ENCODE measurements at regions not wholly inside any gene's neighbourhood (a gene's known extent, or its start where the extent isn't known, plus 50 kb on each side); places are given as distances from the start of the nearest gene placed in this dataset.

DNA sequence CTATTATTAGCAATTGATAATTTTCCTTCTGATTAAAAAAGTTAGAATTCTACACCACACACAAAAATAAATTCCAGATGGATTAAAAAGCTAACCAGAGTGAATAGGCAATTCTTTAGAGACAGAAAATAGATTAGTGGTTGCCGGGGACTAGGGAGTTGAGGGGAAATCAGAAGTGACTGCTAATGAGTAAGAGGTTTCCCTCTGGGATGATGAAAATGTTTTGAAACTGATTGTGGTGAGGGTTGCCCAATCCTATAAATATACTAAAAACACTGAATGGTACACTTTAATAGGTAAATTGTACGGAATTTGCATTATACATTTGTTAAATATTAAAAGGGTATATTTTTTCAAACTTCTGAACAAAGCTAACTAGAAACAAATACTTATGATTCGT lies 214.9 kb downstream of the GPAM start:
- Histone ChIP-seq H3K27ac (ENCODE audit: insufficient read depth, low read length) (no peak overlapping the region), H4K20me1 (ENCODE audit: insufficient read depth, low read length) (no peaks in the 10 kb centered on the region), H3K4me2 (ENCODE audit: low read depth, low read length) (no peak overlapping the region), H3K23ac (ENCODE audit: low read depth, low read length) (no peak overlapping the region), H4K8ac (ENCODE audit: low read depth in 2 of 2, low read length in 2 of 2) (no peak overlapping the region), H2BK5ac (ENCODE audit: low read depth, low read length, poor library complexity, severe bottlenecking) (no peak overlapping the region), H3K4me3 (ENCODE audit: insufficient read depth, low read depth, low read length) (no peak overlapping the region), H3K4ac (ENCODE audit: low read depth, low read length) (no peak overlapping the region), H3K27me3 (ENCODE audit: control insufficient read depth, insufficient read depth, low read length) (no peaks in the 10 kb centered on the region), H2AK9ac (replicated peaks; ENCODE audit: low read depth, low read length, poor library complexity) (no peak overlapping the region), H3K9me1 (ENCODE audit: insufficient read depth, low read length) (no peaks in the 10 kb centered on the region), H4K5ac (ENCODE audit: low read depth, low read length) (no peak overlapping the region), H3K18ac (ENCODE audit: low read depth, low read length) (no peak overlapping the region), H2AK5ac (ENCODE audit: low read depth, low read length) (no peak overlapping the region), H4K91ac (ENCODE audit: insufficient read depth, low read depth, low read length) (no peak overlapping the region), H3K14ac (replicated peaks; ENCODE audit: low read depth, low read length) (no peak overlapping the region), H3K9ac (ENCODE audit: low read depth, low read length) (no peak overlapping the region), H3K4me1 (ENCODE audit: control insufficient read depth, insufficient read depth, low read length) (no peaks in the 10 kb centered on the region), H2AFZ (replicated peaks; ENCODE audit: low read length, poor library complexity) (no peak overlapping the region), H2BK20ac (ENCODE audit: low read depth, low read length) (no peak overlapping the region), H3K56ac (ENCODE audit: extremely low read depth, insufficient read depth, low read length) (no peak overlapping the region), H3K9me3 (ENCODE audit: control insufficient read depth, insufficient read depth, low read length) (peaks cover 13% of the 10 kb centered on the region), H3K36me3 (ENCODE audit: control insufficient read depth, insufficient read depth, low read length) (no peaks in the 10 kb centered on the region), H2BK15ac (ENCODE audit: low read depth, low read length) (no peak overlapping the region), H2BK120ac (ENCODE audit: low read depth, low read length) (no peak overlapping the region), H3K79me1 (ENCODE audit: low read depth in 1 of 2, low read length in 2 of 2) (no peaks in the 10 kb centered on the region)
- dilution Hi-C loops (cut with HindIII; ENCODE audit: low sequenced_read_pairs, unreplicated experiment) (no loop called here), in situ Hi-C loops (cut with MboI; ENCODE audit: low sequenced_read_pairs) (no loop called here), intact Hi-C loops (cut with micrococcal nuclease) (no loop called here)
- no peak for ATAC-seq (ENCODE audit: low read depth)
- TF ChIP-seq CEBPB (IDR thresholded peaks at IDR 0.05; ENCODE audit: low read depth, low read length) = no peak
- TF ChIP-seq, protein P1, sequence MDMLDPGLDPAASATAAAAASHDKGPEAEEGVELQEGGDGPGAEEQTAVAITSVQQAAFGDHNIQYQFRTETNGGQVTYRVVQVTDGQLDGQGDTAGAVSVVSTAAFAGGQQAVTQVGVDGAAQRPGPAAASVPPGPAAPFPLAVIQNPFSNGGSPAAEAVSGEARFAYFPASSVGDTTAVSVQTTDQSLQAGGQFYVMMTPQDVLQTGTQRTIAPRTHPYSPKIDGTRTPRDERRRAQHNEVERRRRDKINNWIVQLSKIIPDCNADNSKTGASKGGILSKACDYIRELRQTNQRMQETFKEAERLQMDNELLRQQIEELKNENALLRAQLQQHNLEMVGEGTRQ (IDR thresholded peaks at IDR 0.05; ENCODE audit: low read depth, low read length) = no peak
- TF ChIP-seq POLR2A (IDR thresholded peaks at IDR 0.05; ENCODE audit: low read depth, low read length) = no peak
- TF ChIP-seq BHLHE40 (IDR thresholded peaks at IDR 0.05; ENCODE audit: low read depth, low read length) = no peak
- no peak for TF ChIP-seq RFX5 (IDR thresholded peaks at IDR 0.05; ENCODE audit: low read depth, low read length)
- TF ChIP-seq MXI1 (IDR thresholded peaks at IDR 0.05; ENCODE audit: borderline replicate concordance, low read depth, low read length) = no peak
- TF ChIP-seq, protein P2, sequence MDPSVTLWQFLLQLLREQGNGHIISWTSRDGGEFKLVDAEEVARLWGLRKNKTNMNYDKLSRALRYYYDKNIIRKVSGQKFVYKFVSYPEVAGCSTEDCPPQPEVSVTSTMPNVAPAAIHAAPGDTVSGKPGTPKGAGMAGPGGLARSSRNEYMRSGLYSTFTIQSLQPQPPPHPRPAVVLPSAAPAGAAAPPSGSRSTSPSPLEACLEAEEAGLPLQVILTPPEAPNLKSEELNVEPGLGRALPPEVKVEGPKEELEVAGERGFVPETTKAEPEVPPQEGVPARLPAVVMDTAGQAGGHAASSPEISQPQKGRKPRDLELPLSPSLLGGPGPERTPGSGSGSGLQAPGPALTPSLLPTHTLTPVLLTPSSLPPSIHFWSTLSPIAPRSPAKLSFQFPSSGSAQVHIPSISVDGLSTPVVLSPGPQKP (IDR thresholded peaks at IDR 0.05; ENCODE audit: borderline replicate concordance, low read depth, low read length) = no peak
- no peak for TF ChIP-seq RAD21 (IDR thresholded peaks at IDR 0.05; ENCODE audit: low read length)
- TF ChIP-seq MAFK (IDR thresholded peaks at IDR 0.05; ENCODE audit: low read depth, low read length) = no peak
- TF ChIP-seq NFE2L2 (IDR thresholded peaks at IDR 0.05; ENCODE audit: low read depth, low read length) = no peak
- no peak for TF ChIP-seq FOS (IDR thresholded peaks at IDR 0.05; ENCODE audit: low read depth, low read length)
- TF ChIP-seq, protein P3, sequence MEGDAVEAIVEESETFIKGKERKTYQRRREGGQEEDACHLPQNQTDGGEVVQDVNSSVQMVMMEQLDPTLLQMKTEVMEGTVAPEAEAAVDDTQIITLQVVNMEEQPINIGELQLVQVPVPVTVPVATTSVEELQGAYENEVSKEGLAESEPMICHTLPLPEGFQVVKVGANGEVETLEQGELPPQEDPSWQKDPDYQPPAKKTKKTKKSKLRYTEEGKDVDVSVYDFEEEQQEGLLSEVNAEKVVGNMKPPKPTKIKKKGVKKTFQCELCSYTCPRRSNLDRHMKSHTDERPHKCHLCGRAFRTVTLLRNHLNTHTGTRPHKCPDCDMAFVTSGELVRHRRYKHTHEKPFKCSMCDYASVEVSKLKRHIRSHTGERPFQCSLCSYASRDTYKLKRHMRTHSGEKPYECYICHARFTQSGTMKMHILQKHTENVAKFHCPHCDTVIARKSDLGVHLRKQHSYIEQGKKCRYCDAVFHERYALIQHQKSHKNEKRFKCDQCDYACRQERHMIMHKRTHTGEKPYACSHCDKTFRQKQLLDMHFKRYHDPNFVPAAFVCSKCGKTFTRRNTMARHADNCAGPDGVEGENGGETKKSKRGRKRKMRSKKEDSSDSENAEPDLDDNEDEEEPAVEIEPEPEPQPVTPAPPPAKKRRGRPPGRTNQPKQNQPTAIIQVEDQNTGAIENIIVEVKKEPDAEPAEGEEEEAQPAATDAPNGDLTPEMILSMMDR (conservative IDR thresholded peaks at IDR 0.05; ENCODE audit: low read depth, low read length) = no peak
- TF ChIP-seq SMC3 (IDR thresholded peaks at IDR 0.05; ENCODE audit: low read depth, low read length) = no peak
- no peak for TF ChIP-seq RCOR1 (IDR thresholded peaks at IDR 0.05; ENCODE audit: insufficient replicate concordance, low read length)
- no peak for TF ChIP-seq MAZ (IDR thresholded peaks at IDR 0.05; ENCODE audit: borderline replicate concordance, low read depth, low read length)
- TF ChIP-seq CHD1 (IDR thresholded peaks at IDR 0.05; ENCODE audit: low read depth, low read length) = no peak
- BruUV-seq (replicated peaks) = no TSS peak
- ChIA-PET CTCF (interaction anchor here (1.2 kb wide), 1 partner anchor 9 kb away, joined by 3 read pairs; no protein-coding TSS in a partner anchor), POLR2A (ENCODE audit: unreplicated experiment) (no interaction called here)
- no peak for DNase-seq
- no CpG with 5 or more reads among the region's 3 CpGs for whole genome bisulfite sequencing, 2 experiments (ENCODE audit: extremely low coverage in 2 of 2, insufficient read length in 1 of 2)
